SH-SY5Y (cell line): ENCODE measurements at regions not wholly inside any gene's neighbourhood (a gene's known extent, or its start where the extent isn't known, plus 50 kb on each side); places are given as distances from the start of the nearest gene placed in this dataset.

ENCODE experiments used
- GATA2 ChIP-seq: IDR thresholded peaks from 2 replicates; pipeline ENCODE4 v1.6.1; 2011; ENCODE audit warnings: mild to moderate bottlenecking, low read depth, low read length
- GATA3 ChIP-seq: IDR thresholded peaks from 2 replicates; pipeline ENCODE4 v1.6.1; 2011; ENCODE audit warnings: low read depth, mild to moderate bottlenecking, low read length, moderate library complexity

DNA sequence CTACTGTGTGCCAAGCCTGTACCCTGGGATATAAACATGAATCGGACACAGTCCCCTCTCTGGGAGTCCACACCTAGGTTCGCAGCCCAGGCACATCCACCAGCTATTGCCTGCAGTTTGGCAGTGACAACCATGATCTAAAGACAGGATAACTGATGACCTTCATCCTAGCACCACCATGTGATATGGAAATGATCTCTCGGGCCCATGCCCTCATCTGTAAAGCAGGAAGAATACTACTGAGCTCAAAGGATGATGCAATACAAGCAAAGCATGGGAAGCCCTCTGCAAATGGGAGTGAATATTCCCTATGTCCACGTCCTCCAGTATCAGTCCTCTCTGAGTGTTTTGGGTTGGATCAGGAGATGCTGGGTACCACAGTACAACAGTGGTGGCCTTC, 80.9 kb upstream of the MSX1 start:
- TF ChIP-seq GATA2 (no peak), GATA3 (no peak)
